GM12878 (cell line): ENCODE measurements at regions not wholly inside any gene's neighbourhood (a gene's known extent, or its start where the extent isn't known, plus 50 kb on each side); places are given as distances from the start of the nearest gene placed in this dataset.

ENCODE experiments used
- ATAC-seq: fragments of 200-7000 bp; cut with Tn5 transposase; 3 replicates; pipeline ENCODE4 v1.9.1; 2020; ENCODE audit warnings: mild to moderate bottlenecking, moderate library complexity
- BruUV-seq: library from RNA; stranded (reverse); fragments of 400-500 nt; replicated peaks from 2 replicates; lab custom pipeline; 2021; lab: Mats Ljungman, UMichigan
- CTCF ChIA-PET: fragments of 300-600 bp; sonication (Branson Sonifier 250); formaldehyde crosslinking; extraction: SDS; loops from one replicate; lab custom pipeline; 2021; ENCODE audit warnings: inconsistent platforms; lab: Yijun Ruan, JAX
- POLR2A ChIA-PET: fragments of 350-600 bp; formaldehyde crosslinking; extraction: SDS; loops from one replicate; lab custom pipeline; 2021; ENCODE audit warnings: inconsistent platforms; lab: Charles Lee
- RAD21 ChIA-PET: fragments of 300-600 bp; sonication (Branson Sonifier 250); formaldehyde crosslinking; loops from one replicate; lab custom pipeline; 2023; ENCODE audit warnings: antibody characterized with exemption; ENCODE audit not compliant: unreplicated experiment; lab: Charles Lee
- SMC1A ChIA-PET: fragments of 300-600 bp; sonication (Branson Sonifier 250); formaldehyde crosslinking; loops from one replicate; lab custom pipeline; 2023; ENCODE audit not compliant: unreplicated experiment, uncharacterized antibody; lab: Charles Lee
- DNase-seq: peaks from one replicate; pipeline ENCODE4 v3.0.0-alpha.2; 2011; ENCODE audit warnings: low read depth, low spot score
- FAIRE-seq: peaks from 3 replicates; lab custom pipeline; 2011; peaks lifted over from hg19 to GRCh38; lab: Jason Lieb, UNC
- H2AFZ ChIP-seq: 2 replicates; pipeline ENCODE4 v1.6.0; 2011; ENCODE audit warnings: low read depth, low read length, control low read depth; ENCODE audit not compliant: control insufficient read depth
- H3K27ac ChIP-seq: 2 replicates; pipeline ENCODE4 v1.5.1; 2011; ENCODE audit warnings: control low read depth; ENCODE audit not compliant: control insufficient read depth, insufficient read depth
- H3K27me3 ChIP-seq, 2 experiments: replicated peaks in 1 of 2; 2 replicates each; pipeline versions ENCODE4 v1.6.0 to v1.6.1; 2011; ENCODE audit warnings: low read length in 1 of 2; ENCODE audit not compliant: control insufficient read depth in 2 of 2, insufficient read depth in 2 of 2
- H3K36me3 ChIP-seq, 2 experiments: 2 replicates each; pipeline ENCODE4 v1.5.1; 2011; ENCODE audit warnings: low read length in 1 of 2; ENCODE audit not compliant: control insufficient read depth in 2 of 2, insufficient read depth in 2 of 2
- H3K4me1 ChIP-seq: 2 replicates; pipeline ENCODE4 v1.6.1; 2011; ENCODE audit warnings: mild to moderate bottlenecking, low read length, moderate library complexity, mixed read lengths; ENCODE audit not compliant: control insufficient read depth, insufficient read depth
- H3K4me2 ChIP-seq: 2 replicates; pipeline ENCODE4 v1.6.0; 2011; ENCODE audit warnings: control low read depth; ENCODE audit not compliant: control insufficient read depth, insufficient read depth
- H3K4me3 ChIP-seq: fragments of 200-600 bp; sonication (generic); 2 replicates; pipeline ENCODE4 v1.5.1; 2016
- H3K79me2 ChIP-seq: 2 replicates; pipeline ENCODE4 v1.6.0; 2011; ENCODE audit warnings: low read length; ENCODE audit not compliant: control insufficient read depth, insufficient read depth
- H3K9ac ChIP-seq: 2 replicates; pipeline ENCODE4 v1.8.0; 2011; ENCODE audit warnings: low read length, control low read depth, mixed read lengths; ENCODE audit not compliant: control insufficient read depth, insufficient read depth
- H3K9me3 ChIP-seq: replicated peaks from 3 replicates; pipeline ENCODE4 v1.5.1; 2011; ENCODE audit warnings: mild to moderate bottlenecking, low read length; ENCODE audit not compliant: control insufficient read depth, insufficient read depth
- H4K20me1 ChIP-seq: 2 replicates; pipeline ENCODE4 v1.6.0; 2011; ENCODE audit not compliant: control insufficient read depth, insufficient read depth
- ATF7 ChIP-seq: fragments of 450-650 bp; IDR thresholded peaks from 2 replicates; pipeline ENCODE4 v1.6.1; 2016; ENCODE audit warnings: low read depth, mild to moderate bottlenecking
- BHLHE40 ChIP-seq, 2 experiments: fragments of 450-650 bp in 1 of 2; IDR thresholded peaks; 2 replicates each; pipeline ENCODE4 v1.6.1; 2011 to 2017; ENCODE audit warnings: low read depth in 2 of 2, borderline replicate concordance in 1 of 2, improper control_type of control experiment in 1 of 2, low read length in 1 of 2, mild to moderate bottlenecking in 1 of 2
- ETV6 ChIP-seq, 2 experiments: fragments of 450-650 bp in 1 of 2; IDR thresholded peaks in 1 of 2; conservative IDR thresholded peaks in 1 of 2; 2 replicates each; pipeline ENCODE4 v1.6.1; 2014; ENCODE audit warnings: antibody characterized with exemption in 1 of 2, borderline replicate concordance in 1 of 2, low read depth in 1 of 2, mild to moderate bottlenecking in 1 of 2, moderate library complexity in 1 of 2
- GABPA ChIP-seq: IDR thresholded peaks from 2 replicates; pipeline ENCODE4 v1.6.1; 2014; ENCODE audit warnings: antibody characterized with exemption, low read depth, mild to moderate bottlenecking, inconsistent platforms
- MTA2 ChIP-seq: fragments of 450-650 bp; IDR thresholded peaks from 2 replicates; pipeline ENCODE4 v1.6.1; 2016; ENCODE audit warnings: low read depth, mild to moderate bottlenecking, moderate library complexity
- MTA3 ChIP-seq: IDR thresholded peaks from 2 replicates; pipeline ENCODE4 v1.6.1; 2012; ENCODE audit warnings: low read length, inconsistent platforms, borderline replicate concordance
- NBN ChIP-seq: fragments of 450-650 bp; IDR thresholded peaks from 2 replicates; pipeline ENCODE4 v1.6.1; 2016
- NFXL1 ChIP-seq: fragments of 450-650 bp; IDR thresholded peaks from 2 replicates; pipeline ENCODE4 v1.6.1; 2017; ENCODE audit warnings: antibody characterized with exemption, mild to moderate bottlenecking, borderline replicate concordance
- POU2F2 ChIP-seq: IDR thresholded peaks from 3 replicates; pipeline ENCODE4 v1.6.1; 2011; ENCODE audit warnings: low read depth, mild to moderate bottlenecking, low read length, borderline replicate concordance
- RBBP5 ChIP-seq: fragments of 200-600 bp; sonication (generic); conservative IDR thresholded peaks from 2 replicates; pipeline ENCODE4 v1.6.1; 2016
- REST ChIP-seq: IDR thresholded peaks from 2 replicates; pipeline ENCODE4 v1.6.1; 2012; ENCODE audit warnings: mild to moderate bottlenecking, low read depth, low read length
- SREBF1 ChIP-seq: IDR thresholded peaks from 2 replicates; pipeline ENCODE4 v1.6.1; 2012; ENCODE audit warnings: mild to moderate bottlenecking, low read length
- STAT1 ChIP-seq: fragments of 450-650 bp; conservative IDR thresholded peaks from 2 replicates; pipeline ENCODE4 v1.6.1; 2014; ENCODE audit warnings: antibody characterized with exemption, mild to moderate bottlenecking
- STAT3 ChIP-seq: IDR thresholded peaks from 2 replicates; pipeline ENCODE4 v1.6.1; 2011; ENCODE audit warnings: low read depth, low read length, improper control_type of control experiment
- SUZ12 ChIP-seq: fragments of 200-600 bp; sonication (generic); IDR thresholded peaks from one replicate; pipeline ENCODE4 v1.6.1; 2018; ENCODE audit warnings: antibody characterized with exemption, mild to moderate bottlenecking; ENCODE audit not compliant: unreplicated experiment
- ZBTB11 ChIP-seq: fragments of 450-650 bp; formaldehyde crosslinking; IDR thresholded peaks from 2 replicates; pipeline ENCODE4 v1.5.0; 2022; ENCODE audit warnings: mild to moderate bottlenecking, missing genetic modification characterization
- ZNF217 ChIP-seq: fragments of 450-650 bp; IDR thresholded peaks from 2 replicates; pipeline ENCODE4 v1.6.1; 2017; ENCODE audit warnings: antibody characterized with exemption, mild to moderate bottlenecking
- ZNF274 ChIP-seq: IDR thresholded peaks from one replicate; pipeline ENCODE4 v1.8.0; 2011; ENCODE audit not compliant: insufficient read length, insufficient read depth
- WGBS: methylation state at CpG from one replicate; pipeline ENCODE4 v1.1.6; 2016; ENCODE audit warnings: low lambda C conversion rate; ENCODE audit not compliant: insufficient replicate concordance, insufficient coverage; ENCODE audit errors: missing lambda C conversion rate; 5-methylcytosine and 5-hydroxymethylcytosine counted together
- in situ Hi-C: fragments of 300-500 bp; cut with MboI; formaldehyde crosslinking; loops from 9 replicates; pipeline ENCODE4 v1.14.3; 2018; ENCODE audit warnings: mixed read lengths
- intact Hi-C: fragments of 100-400 bp; cut with micrococcal nuclease; formaldehyde crosslinking; loops from one replicate; pipeline ENCODE4 v1.14.2; 2022; ENCODE audit not compliant: unreplicated experiment

DNA sequence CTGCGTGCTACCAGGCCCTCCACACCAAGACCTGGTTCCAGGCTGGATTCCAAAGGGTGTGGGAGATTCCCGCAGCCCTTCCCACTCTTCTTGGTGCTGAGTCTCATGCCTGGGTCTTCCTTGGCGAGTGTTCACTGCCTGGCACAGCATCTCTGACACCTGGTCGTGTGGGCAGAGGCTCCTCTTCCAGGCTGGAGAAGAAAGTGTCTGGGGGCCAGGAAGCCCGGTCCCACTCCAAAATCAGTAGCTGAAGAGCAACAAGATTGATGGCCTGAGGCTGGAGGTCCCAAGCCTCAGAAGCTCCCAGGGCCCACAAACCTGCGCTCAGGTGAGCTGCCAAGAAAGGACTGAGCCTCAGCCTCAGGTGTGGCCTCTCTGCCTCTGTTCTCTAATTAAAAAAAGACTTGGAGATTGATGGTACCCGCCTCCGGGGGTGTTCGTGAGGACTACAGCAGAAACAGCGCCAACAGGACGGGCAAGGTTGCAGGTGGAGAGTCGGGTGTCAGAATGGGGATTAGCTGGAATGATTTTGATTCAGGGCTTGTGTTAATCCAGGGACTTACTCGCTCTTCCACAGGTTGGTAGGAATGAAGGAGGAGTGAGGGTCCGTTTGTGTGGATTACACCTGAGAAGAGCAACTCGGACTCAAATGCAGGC, 217.5 kb downstream of the TEX29 start:
- SMC1A ChIA-PET: no interaction called here
- no peaks in the 10 kb centered on the region for H3K27me3 ChIP-seq
- FAIRE-seq (no peak), ATAC-seq (no peak), DNase-seq (no peak)
- no peak overlapping the region for H3K4me3 ChIP-seq
- intact Hi-C loops: no loop called here
- H3K4me2 ChIP-seq: no peak overlapping the region
- H3K79me2 ChIP-seq: no peaks in the 10 kb centered on the region
- CTCF ChIA-PET: no interaction called here
- no peaks in the 10 kb centered on the region for H3K4me1 ChIP-seq
- no peaks in the 10 kb centered on the region for H3K9me3 ChIP-seq
- in situ Hi-C loops: no loop called here
- WGBS: 29% methylated on average over 14 of the region's 15 CpGs
- no peak overlapping the region for H3K9ac ChIP-seq
- H2AFZ ChIP-seq: no peak overlapping the region
- no peaks in the 10 kb centered on the region for H3K36me3 ChIP-seq
- no peaks in the 10 kb centered on the region for H4K20me1 ChIP-seq
- RAD21 ChIA-PET: no interaction called here
- BruUV-seq: no TSS peak
- POLR2A ChIA-PET: no interaction called here
- no peak overlapping the region for H3K27ac ChIP-seq
- TF ChIP-seq POU2F2 (no peak), NBN (no peak), ZNF217 (no peak), NFXL1 (no peak), GABPA (no peak), ATF7 (no peak), SREBF1 (no peak), MTA3 (no peak), ZBTB11 (CRISPR knock-in tag) (no peak), STAT3 (no peak), ZNF274 (no peak), RBBP5 (no peak), BHLHE40 (IDR thresholded peaks at IDR 0.05; ENCODE audit: borderline replicate concordance in 1 of 2, low read depth in 2 of 2, low read length in 1 of 2) (no peak), ETV6 (conservative IDR thresholded peaks at IDR 0.05 in 1 of 2, IDR thresholded peaks at IDR 0.05 in 1 of 2; ENCODE audit: borderline replicate concordance in 1 of 2, low read depth in 1 of 2) (no peak), STAT1 (no peak), MTA2 (no peak), SUZ12 (no peak), REST (no peak)
